B cell (primary cell): ENCODE measurements at regions not wholly inside any gene's neighbourhood (a gene's known extent, or its start where the extent isn't known, plus 50 kb on each side); places are given as distances from the start of the nearest gene placed in this dataset.

ENCODE experiments used
- ATAC-seq: fragments of 200-7000 bp; cut with Tn5 transposase; one replicate; pipeline ENCODE4 v1.10.0; 2021; ENCODE audit warnings: low read depth, mild to moderate bottlenecking, moderate number of reproducible peaks, moderate library complexity
- CTCF ChIA-PET: fragments of 350-600 bp; sonication (Branson Sonifier 250); formaldehyde crosslinking; loops from one replicate; lab custom pipeline; 2021; ENCODE audit warnings: antibody characterized with exemption, inconsistent platforms; lab: Charles Lee
- POLR2A ChIA-PET: fragments of 350-600 bp; sonication (Branson Sonifier 250); formaldehyde crosslinking; loops from one replicate; lab custom pipeline; 2021; ENCODE audit warnings: antibody characterized with exemption; lab: Charles Lee
- DNase-seq: peaks from one replicate; pipeline ENCODE4 v3.0.0; 2013
- H2AFZ ChIP-seq: 2 replicates; pipeline ENCODE4 v1.6.1; 2012; ENCODE audit warnings: mild to moderate bottlenecking, low read depth, low read length; ENCODE audit not compliant: insufficient read depth, poor library complexity, severe bottlenecking
- H3K27ac ChIP-seq, 2 donors: 1 replicate in 1 of 2; 2 replicates in 1 of 2; pipeline ENCODE4 v1.5.1; 2012 to 2013; ENCODE audit warnings: low read length in 2 of 2, mild to moderate bottlenecking in 2 of 2, moderate library complexity in 1 of 2
- H3K27me3 ChIP-seq, 4 experiments: fragments of 200-600 bp in 1 of 4; sonication (generic) in 1 of 4; replicated peaks in 1 of 4; 1 replicate in 2 of 4; 2 replicates in 2 of 4; pipeline versions ENCODE4 v1.6.1 to v1.7.0; 2013 to 2016; ENCODE audit warnings: low read length in 3 of 4, mild to moderate bottlenecking in 2 of 4, mixed read lengths in 1 of 4, moderate library complexity in 1 of 4; ENCODE audit not compliant: insufficient read depth in 4 of 4, control insufficient read depth in 3 of 4; ENCODE audit errors: control extremely low read depth in 1 of 4
- H3K36me3 ChIP-seq, 2 experiments: replicated peaks in 1 of 2; 1 replicate in 1 of 2; 2 replicates in 1 of 2; pipeline versions ENCODE4 v1.6.1 to v1.7.1; 2013; ENCODE audit warnings: low read length in 1 of 2; ENCODE audit not compliant: insufficient read depth in 2 of 2, control insufficient read depth in 1 of 2; ENCODE audit errors: control extremely low read depth in 1 of 2, extremely low read depth in 1 of 2
- H3K4me1 ChIP-seq, 2 donors: fragments of 200-600 bp in 1 of 2; sonication (generic) in 1 of 2; 1 replicate in 1 of 2; 2 replicates in 1 of 2; pipeline versions ENCODE4 v1.5.1 to v1.6.1; 2013 to 2017; ENCODE audit warnings: low read length in 2 of 2; ENCODE audit not compliant: control insufficient read depth in 2 of 2, insufficient read depth in 2 of 2
- H3K4me2 ChIP-seq: replicated peaks from 2 replicates; pipeline ENCODE3; 2012; ENCODE audit warnings: mild to moderate bottlenecking, low read depth, low read length; ENCODE audit not compliant: poor library complexity, severe bottlenecking
- H3K4me3 ChIP-seq, 5 experiments: fragments of 200-600 bp in 1 of 5; sonication (generic) in 1 of 5; 1 replicate in 3 of 5; 2 replicates in 2 of 5; pipeline versions ENCODE4 v1.5.1 to v1.7.0; 2011 to 2016; ENCODE audit warnings: low read length in 4 of 5, mild to moderate bottlenecking in 4 of 5, low read depth in 2 of 5, control low read depth in 1 of 5, moderate library complexity in 1 of 5; ENCODE audit not compliant: insufficient read depth in 1 of 5; ENCODE audit errors: control extremely low read depth in 1 of 5, extremely low read depth in 1 of 5
- H3K79me2 ChIP-seq: fragments of 200-600 bp; sonication (generic); one replicate; pipeline ENCODE4 v1.6.0; 2016; ENCODE audit warnings: low read length; ENCODE audit not compliant: control insufficient read depth, insufficient read depth
- H3K9ac ChIP-seq: fragments of 200-600 bp; sonication (generic); 2 replicates; pipeline ENCODE4 v1.6.1; 2017; ENCODE audit warnings: mild to moderate bottlenecking, low read length, moderate library complexity
- H3K9me3 ChIP-seq, 3 donors: one replicate each; pipeline versions ENCODE4 v1.6.1 to v1.7.1; 2013; ENCODE audit warnings: low read length in 2 of 3; ENCODE audit not compliant: control insufficient read depth in 2 of 3, insufficient read depth in 1 of 3; ENCODE audit errors: control extremely low read depth in 1 of 3
- H4K20me1 ChIP-seq: 2 replicates; pipeline ENCODE4 v1.6.0; 2012; ENCODE audit warnings: mild to moderate bottlenecking, low read length; ENCODE audit not compliant: insufficient read depth, control insufficient read depth, poor library complexity, severe bottlenecking
- H3K27ac Mint-ChIP-seq: one replicate; pipeline ENCODE4 v1.8.0; 2021; ENCODE audit warnings: mixed read lengths
- H3K27me3 Mint-ChIP-seq: one replicate; pipeline ENCODE4 v1.8.0; 2021; ENCODE audit warnings: mixed read lengths
- H3K4me1 Mint-ChIP-seq: one replicate; pipeline ENCODE4 v1.8.0; 2021; ENCODE audit warnings: mixed read lengths
- H3K4me3 Mint-ChIP-seq: one replicate; pipeline ENCODE4 v1.8.0; 2021; ENCODE audit warnings: mixed read lengths
- H3K9me3 Mint-ChIP-seq: one replicate; pipeline ENCODE4 v1.8.0; 2022; ENCODE audit warnings: mixed read lengths; ENCODE audit not compliant: insufficient read depth
- EZH2 ChIP-seq: IDR thresholded peaks from 2 replicates; pipeline ENCODE4 v1.6.1; 2012; ENCODE audit warnings: borderline replicate concordance, low read depth, mild to moderate bottlenecking, moderate library complexity, low read length; ENCODE audit not compliant: insufficient read depth, poor library complexity, severe bottlenecking
- WGBS: methylation state at CpG from one replicate; pipeline ENCODE4 v1.1.5; 2013; ENCODE audit warnings: missing lambda C conversion rate; ENCODE audit not compliant: insufficient coverage; 5-methylcytosine and 5-hydroxymethylcytosine counted together
- intact Hi-C: fragments of 100-400 bp; cut with micrococcal nuclease; formaldehyde crosslinking; loops from one replicate; pipeline ENCODE4 v1.10.0; 2022
- TF ChIP-seq, protein P1 (sequence below): fragments of 200-600 bp; IDR thresholded peaks from one replicate; pipeline ENCODE4 v1.8.0; 2022; ENCODE audit warnings: antibody characterized with exemption, mild to moderate bottlenecking

DNA sequence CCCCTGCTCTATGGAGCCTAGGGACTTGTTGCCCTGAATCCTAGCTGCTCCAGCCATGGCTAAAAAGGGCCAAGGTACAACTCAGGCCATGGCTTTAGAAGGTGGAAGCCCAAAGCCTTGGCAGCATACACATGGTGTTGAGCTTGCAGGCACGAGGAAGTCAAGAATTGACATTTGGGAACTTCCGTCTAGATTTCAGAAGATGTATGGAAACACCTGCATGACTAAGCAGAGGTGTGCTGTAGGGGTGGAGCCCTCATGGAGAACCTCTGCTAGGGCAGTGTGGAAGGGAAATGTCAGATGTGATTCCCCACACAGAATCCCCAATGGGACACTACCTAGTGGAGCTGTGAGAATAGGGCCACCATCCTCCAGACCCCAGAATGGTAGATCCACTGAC is 95.1 kb upstream of the TMEM170B start:
- CTCF ChIA-PET: no interaction called here
- Mint-ChIP-seq H3K27me3 (no peaks in the 10 kb centered on the region), H3K9me3 (no peaks in the 10 kb centered on the region), H3K27ac (peak overlapping the region; percentile 3), H3K4me1 (peaks cover 53% of the 10 kb centered on the region), H3K4me3 (no peak overlapping the region)
- DNase-seq: no peak
- H3K9me3 ChIP-seq: no peaks in the 10 kb centered on the region
- no peaks in the 10 kb centered on the region for H4K20me1 ChIP-seq
- TF ChIP-seq, protein P1, sequence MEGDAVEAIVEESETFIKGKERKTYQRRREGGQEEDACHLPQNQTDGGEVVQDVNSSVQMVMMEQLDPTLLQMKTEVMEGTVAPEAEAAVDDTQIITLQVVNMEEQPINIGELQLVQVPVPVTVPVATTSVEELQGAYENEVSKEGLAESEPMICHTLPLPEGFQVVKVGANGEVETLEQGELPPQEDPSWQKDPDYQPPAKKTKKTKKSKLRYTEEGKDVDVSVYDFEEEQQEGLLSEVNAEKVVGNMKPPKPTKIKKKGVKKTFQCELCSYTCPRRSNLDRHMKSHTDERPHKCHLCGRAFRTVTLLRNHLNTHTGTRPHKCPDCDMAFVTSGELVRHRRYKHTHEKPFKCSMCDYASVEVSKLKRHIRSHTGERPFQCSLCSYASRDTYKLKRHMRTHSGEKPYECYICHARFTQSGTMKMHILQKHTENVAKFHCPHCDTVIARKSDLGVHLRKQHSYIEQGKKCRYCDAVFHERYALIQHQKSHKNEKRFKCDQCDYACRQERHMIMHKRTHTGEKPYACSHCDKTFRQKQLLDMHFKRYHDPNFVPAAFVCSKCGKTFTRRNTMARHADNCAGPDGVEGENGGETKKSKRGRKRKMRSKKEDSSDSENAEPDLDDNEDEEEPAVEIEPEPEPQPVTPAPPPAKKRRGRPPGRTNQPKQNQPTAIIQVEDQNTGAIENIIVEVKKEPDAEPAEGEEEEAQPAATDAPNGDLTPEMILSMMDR: no peak
- no peak overlapping the region for H3K9ac ChIP-seq
- no peak for ATAC-seq
- no peak overlapping the region for H3K27ac ChIP-seq
- no peak overlapping the region for H2AFZ ChIP-seq
- intact Hi-C loops: loop anchor here (10.0 kb wide), 1 partner anchor 52 kb away; no protein-coding TSS in a partner anchor
- 94% methylated on average over 2 of the region's 2 CpGs for WGBS
- H3K36me3 ChIP-seq: no peaks in the 10 kb centered on the region
- H3K4me3 ChIP-seq: no peak overlapping the region
- POLR2A ChIA-PET: no interaction called here
- H3K4me2 ChIP-seq: no peak overlapping the region
- H3K79me2 ChIP-seq: no peaks in the 10 kb centered on the region
- H3K4me1 ChIP-seq: peaks cover 31 to 43% of the 10 kb centered on the region in 2 donors
- no peaks in the 10 kb centered on the region for H3K27me3 ChIP-seq

DNA sequence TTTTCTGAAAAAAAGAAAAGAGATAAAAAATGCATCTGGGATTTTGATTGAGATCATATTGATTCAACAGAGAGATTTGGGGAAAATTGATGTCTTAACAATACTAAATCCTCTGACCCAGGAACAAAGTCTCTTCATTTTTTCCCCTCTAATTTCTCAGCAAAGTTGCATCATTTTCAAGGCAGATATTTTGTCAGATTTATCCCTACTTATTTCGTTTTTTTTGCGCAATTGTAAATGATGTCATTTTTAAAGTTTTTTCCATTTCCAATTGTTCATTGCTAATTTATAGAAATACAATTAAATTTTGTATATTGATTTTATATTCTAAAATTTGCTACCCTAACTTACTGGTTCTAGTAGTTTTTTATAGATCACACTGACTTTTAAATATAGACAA is 97.7 kb upstream of the TMEM170B start:
- Histone ChIP-seq H3K36me3 (no peaks in the 10 kb centered on the region), H3K4me2 (no peak overlapping the region), H3K4me1 (peaks cover 31 to 38% of the 10 kb centered on the region in 2 donors), H3K9me3 (peaks cover 0 to 2% (median 0%) of the 10 kb centered on the region in 3 donors), H3K27me3 (no peaks in the 10 kb centered on the region), H3K4me3 (no peak overlapping the region), H3K79me2 (no peaks in the 10 kb centered on the region), H3K9ac (no peak overlapping the region), H2AFZ (no peak overlapping the region), H3K27ac (no peak overlapping the region), H4K20me1 (no peaks in the 10 kb centered on the region)
- DNase-seq (no peak), ATAC-seq (no peak)
- H3K27ac Mint-ChIP-seq: no peak overlapping the region
- TF ChIP-seq, protein P1: no peak
- no peak for TF ChIP-seq EZH2
- H3K4me1 Mint-ChIP-seq: peaks cover 36% of the 10 kb centered on the region
- intact Hi-C loops: loop anchor here (10.0 kb wide), 1 partner anchor 55 kb away; no protein-coding TSS in a partner anchor
- H3K4me3 Mint-ChIP-seq: no peak overlapping the region
- H3K9me3 Mint-ChIP-seq: peaks cover 2% of the 10 kb centered on the region
- CTCF ChIA-PET: no interaction called here
- no CpG with 5 or more reads among the region's 2 CpGs for WGBS
- POLR2A ChIA-PET: no interaction called here
- H3K27me3 Mint-ChIP-seq: no peaks in the 10 kb centered on the region
